Liver (tissue), 8 donors: ENCODE measurements at regions not wholly inside any gene's neighbourhood (a gene's known extent, or its start where the extent isn't known, plus 50 kb on each side); places are given as distances from the start of the nearest gene placed in this dataset.

Experiments
- DNase-seq: peaks from one replicate; pipeline ENCODE4 v3.0.0-alpha.2; 2017; ENCODE audit warnings: low spot score
- H3K27ac ChIP-seq, 2 donors: one replicate each; pipeline ENCODE4 v1.7.0; 2013; ENCODE audit warnings: inconsistent platforms in 2 of 2, low read length in 2 of 2, control low read depth in 1 of 2, low read depth in 1 of 2, mild to moderate bottlenecking in 1 of 2
- H3K27me3 ChIP-seq, 4 donors: one replicate each; pipeline versions ENCODE4 v1.6.1 to v1.7.0; 2013; ENCODE audit warnings: low read length in 3 of 4, inconsistent platforms in 1 of 4, mild to moderate bottlenecking in 1 of 4, moderate library complexity in 1 of 4; ENCODE audit not compliant: control insufficient read depth in 4 of 4, insufficient read depth in 4 of 4
- H3K36me3 ChIP-seq, 4 donors: one replicate each; pipeline versions ENCODE4 v1.6.1 to v1.7.0; 2013; ENCODE audit warnings: low read length in 3 of 4, mild to moderate bottlenecking in 3 of 4, low read depth in 1 of 4, moderate library complexity in 1 of 4; ENCODE audit not compliant: control insufficient read depth in 4 of 4, insufficient read depth in 3 of 4
- H3K4me1 ChIP-seq, 4 donors: one replicate each; pipeline versions ENCODE4 v1.6.1 to v1.7.0; 2013; ENCODE audit warnings: low read length in 3 of 4, mild to moderate bottlenecking in 3 of 4, moderate library complexity in 1 of 4; ENCODE audit not compliant: control insufficient read depth in 4 of 4, insufficient read depth in 4 of 4
- H3K4me3 ChIP-seq, 3 donors: one replicate each; pipeline versions ENCODE4 v1.6.1 to v1.7.0; 2013; ENCODE audit warnings: low read length in 3 of 3, control low read depth in 1 of 3, low read depth in 1 of 3, mild to moderate bottlenecking in 1 of 3
- H3K9ac ChIP-seq, 2 donors: one replicate each; pipeline ENCODE4 v1.7.0; 2013; ENCODE audit warnings: low read length in 2 of 2, mild to moderate bottlenecking in 2 of 2, moderate library complexity in 2 of 2, control low read depth in 1 of 2, low read depth in 1 of 2
- H3K9me3 ChIP-seq, 4 donors: one replicate each; pipeline versions ENCODE4 v1.6.1 to v1.7.0; 2013; ENCODE audit warnings: low read length in 3 of 4; ENCODE audit not compliant: control insufficient read depth in 4 of 4
- FOXA2 ChIP-seq: IDR thresholded peaks from 2 replicates; pipeline ENCODE4 v1.6.1; 2016; ENCODE audit warnings: antibody characterized with exemption
- GABPA ChIP-seq, 2 donors: IDR thresholded peaks in 1 of 2; conservative IDR thresholded peaks in 1 of 2; 2 replicates each; pipeline ENCODE4 v1.6.1; 2016; ENCODE audit warnings: antibody characterized with exemption in 2 of 2, mild to moderate bottlenecking in 1 of 2, moderate library complexity in 1 of 2
- HNF4A ChIP-seq, 2 donors: conservative IDR thresholded peaks; 2 replicates each; pipeline ENCODE4 v1.6.1; 2016; ENCODE audit warnings: antibody characterized with exemption in 2 of 2, mild to moderate bottlenecking in 2 of 2
- HNF4G ChIP-seq: IDR thresholded peaks from 2 replicates; pipeline ENCODE4 v1.6.1; 2016; ENCODE audit warnings: antibody characterized with exemption
- NR2F2 ChIP-seq: IDR thresholded peaks from 2 replicates; pipeline ENCODE4 v1.6.1; 2016; ENCODE audit warnings: antibody characterized with exemption
- RXRA ChIP-seq, 2 donors: IDR thresholded peaks; 2 replicates each; pipeline ENCODE4 v1.6.1; 2017 to 2018; ENCODE audit warnings: antibody characterized with exemption in 2 of 2, mild to moderate bottlenecking in 1 of 2
- WGBS: extraction: QIAGEN DNeasy Blood & Tissue Kit; methylation state at CpG from one replicate; pipeline ENCODE4 v1.1.7; 2013; 5-methylcytosine and 5-hydroxymethylcytosine counted together
- TF ChIP-seq, protein P1 (sequence below): IDR thresholded peaks from 2 replicates; pipeline ENCODE4 v1.6.1; 2016; ENCODE audit warnings: antibody characterized with exemption
- TF ChIP-seq, protein P2 (sequence below): IDR thresholded peaks from 2 replicates; pipeline ENCODE4 v1.6.1; 2016; ENCODE audit warnings: antibody characterized with exemption, mild to moderate bottlenecking
- TF ChIP-seq, protein P3 (sequence below): IDR thresholded peaks from 2 replicates; pipeline ENCODE4 v1.6.1; 2016; ENCODE audit warnings: antibody characterized with exemption
- TF ChIP-seq, protein P4 (sequence below): fragments of 150-350 bp; IDR thresholded peaks from 2 replicates; pipeline ENCODE4 v1.5.1; 2017; ENCODE audit warnings: improper control_type of control experiment, low read depth, low read length; ENCODE audit not compliant: missing input control
- donor health status: healthy.
- donor health status: healthy.
- donor health status: healthy.
- donor health status: healthy.
- donor health status: healthy.

DNA sequence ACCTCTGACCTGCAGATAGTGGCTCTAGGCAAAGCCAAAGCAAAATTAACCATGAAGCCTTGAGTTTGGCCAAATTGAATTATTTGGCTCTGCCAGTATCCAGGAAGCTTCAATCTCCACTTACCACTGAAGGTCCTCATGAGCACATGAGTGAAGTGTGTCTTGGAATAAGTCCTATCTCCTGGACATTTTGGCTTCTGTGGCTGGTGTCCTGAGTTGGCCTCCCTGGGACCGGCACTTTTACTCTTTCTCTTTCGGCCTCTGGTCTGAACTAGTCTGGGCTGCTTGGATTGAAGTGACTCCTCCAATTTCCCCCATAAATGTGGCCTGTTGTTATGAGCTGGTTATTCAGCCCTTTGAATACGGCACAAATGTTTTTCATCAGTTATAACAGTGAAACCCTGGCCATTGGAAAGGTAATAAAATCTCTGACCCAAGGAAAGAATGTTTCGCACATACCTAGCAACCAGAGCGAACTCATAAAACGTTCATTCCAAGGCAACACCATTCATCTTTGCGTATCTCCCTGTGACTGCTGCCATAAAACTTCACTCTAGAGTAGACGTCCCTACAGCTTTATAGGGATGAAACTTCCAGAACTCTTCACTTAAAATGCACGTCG is 216.4 kb downstream of the LPIN1 start:
- H3K9me3 ChIP-seq, result no peaks in the 10 kb centered on the region
- H3K36me3 ChIP-seq, result no peaks in the 10 kb centered on the region
- no peak overlapping the region for H3K27ac ChIP-seq
- no peak overlapping the region for H3K4me3 ChIP-seq
- 79% methylated on average over 10 of the region's 10 CpGs for WGBS
- no peaks in the 10 kb centered on the region for H3K4me1 ChIP-seq
- DNase-seq, result no peak
- H3K27me3 ChIP-seq, result no peaks in the 10 kb centered on the region
- H3K9ac ChIP-seq, result no peak overlapping the region
- TF ChIP-seq HNF4G (no peak), GABPA (IDR thresholded peaks at IDR 0.05 in 1 of 2, conservative IDR thresholded peaks at IDR 0.05 in 1 of 2) (no peak), RXRA (IDR thresholded peaks at IDR 0.05) (no peak), FOXA2 (no peak), NR2F2 (no peak), HNF4A (conservative IDR thresholded peaks at IDR 0.05) (no peak)
- TF ChIP-seq, protein P1, sequence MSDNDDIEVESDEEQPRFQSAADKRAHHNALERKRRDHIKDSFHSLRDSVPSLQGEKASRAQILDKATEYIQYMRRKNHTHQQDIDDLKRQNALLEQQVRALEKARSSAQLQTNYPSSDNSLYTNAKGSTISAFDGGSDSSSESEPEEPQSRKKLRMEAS, result no peak

DNA sequence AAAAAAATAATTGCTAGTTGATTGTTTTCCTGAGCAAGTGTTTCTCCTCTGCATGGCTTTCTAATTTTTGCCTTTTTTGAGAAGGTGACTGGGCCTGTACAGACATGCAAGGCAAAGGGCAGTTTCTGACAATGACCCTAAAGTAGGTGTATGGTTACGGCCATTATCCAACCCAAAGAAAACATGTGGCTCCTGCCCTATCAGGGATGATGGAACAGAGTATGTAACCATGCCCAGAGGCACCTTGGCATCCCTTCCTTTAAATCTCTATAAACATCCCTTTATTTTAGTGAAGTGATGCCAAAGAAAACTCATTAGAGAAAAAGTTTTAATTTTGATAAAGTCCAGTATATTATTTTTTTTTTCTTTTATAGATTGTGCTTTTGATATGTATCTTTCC is 217.5 kb downstream of the LPIN1 start:
- DNase-seq, result no peak
- 88% methylated on average over 1 of the region's 1 CpG for WGBS
- Histone ChIP-seq H3K36me3 (no peaks in the 10 kb centered on the region), H3K4me1 (no peaks in the 10 kb centered on the region), H3K9me3 (no peaks in the 10 kb centered on the region), H3K4me3 (no peak overlapping the region), H3K9ac (no peak overlapping the region), H3K27me3 (no peaks in the 10 kb centered on the region), H3K27ac (no peak overlapping the region)
- TF ChIP-seq, protein P2, sequence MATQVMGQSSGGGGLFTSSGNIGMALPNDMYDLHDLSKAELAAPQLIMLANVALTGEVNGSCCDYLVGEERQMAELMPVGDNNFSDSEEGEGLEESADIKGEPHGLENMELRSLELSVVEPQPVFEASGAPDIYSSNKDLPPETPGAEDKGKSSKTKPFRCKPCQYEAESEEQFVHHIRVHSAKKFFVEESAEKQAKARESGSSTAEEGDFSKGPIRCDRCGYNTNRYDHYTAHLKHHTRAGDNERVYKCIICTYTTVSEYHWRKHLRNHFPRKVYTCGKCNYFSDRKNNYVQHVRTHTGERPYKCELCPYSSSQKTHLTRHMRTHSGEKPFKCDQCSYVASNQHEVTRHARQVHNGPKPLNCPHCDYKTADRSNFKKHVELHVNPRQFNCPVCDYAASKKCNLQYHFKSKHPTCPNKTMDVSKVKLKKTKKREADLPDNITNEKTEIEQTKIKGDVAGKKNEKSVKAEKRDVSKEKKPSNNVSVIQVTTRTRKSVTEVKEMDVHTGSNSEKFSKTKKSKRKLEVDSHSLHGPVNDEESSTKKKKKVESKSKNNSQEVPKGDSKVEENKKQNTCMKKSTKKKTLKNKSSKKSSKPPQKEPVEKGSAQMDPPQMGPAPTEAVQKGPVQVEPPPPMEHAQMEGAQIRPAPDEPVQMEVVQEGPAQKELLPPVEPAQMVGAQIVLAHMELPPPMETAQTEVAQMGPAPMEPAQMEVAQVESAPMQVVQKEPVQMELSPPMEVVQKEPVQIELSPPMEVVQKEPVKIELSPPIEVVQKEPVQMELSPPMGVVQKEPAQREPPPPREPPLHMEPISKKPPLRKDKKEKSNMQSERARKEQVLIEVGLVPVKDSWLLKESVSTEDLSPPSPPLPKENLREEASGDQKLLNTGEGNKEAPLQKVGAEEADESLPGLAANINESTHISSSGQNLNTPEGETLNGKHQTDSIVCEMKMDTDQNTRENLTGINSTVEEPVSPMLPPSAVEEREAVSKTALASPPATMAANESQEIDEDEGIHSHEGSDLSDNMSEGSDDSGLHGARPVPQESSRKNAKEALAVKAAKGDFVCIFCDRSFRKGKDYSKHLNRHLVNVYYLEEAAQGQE, result no peak
- TF ChIP-seq HNF4G (no peak), NR2F2 (no peak)
- TF ChIP-seq, protein P3, sequence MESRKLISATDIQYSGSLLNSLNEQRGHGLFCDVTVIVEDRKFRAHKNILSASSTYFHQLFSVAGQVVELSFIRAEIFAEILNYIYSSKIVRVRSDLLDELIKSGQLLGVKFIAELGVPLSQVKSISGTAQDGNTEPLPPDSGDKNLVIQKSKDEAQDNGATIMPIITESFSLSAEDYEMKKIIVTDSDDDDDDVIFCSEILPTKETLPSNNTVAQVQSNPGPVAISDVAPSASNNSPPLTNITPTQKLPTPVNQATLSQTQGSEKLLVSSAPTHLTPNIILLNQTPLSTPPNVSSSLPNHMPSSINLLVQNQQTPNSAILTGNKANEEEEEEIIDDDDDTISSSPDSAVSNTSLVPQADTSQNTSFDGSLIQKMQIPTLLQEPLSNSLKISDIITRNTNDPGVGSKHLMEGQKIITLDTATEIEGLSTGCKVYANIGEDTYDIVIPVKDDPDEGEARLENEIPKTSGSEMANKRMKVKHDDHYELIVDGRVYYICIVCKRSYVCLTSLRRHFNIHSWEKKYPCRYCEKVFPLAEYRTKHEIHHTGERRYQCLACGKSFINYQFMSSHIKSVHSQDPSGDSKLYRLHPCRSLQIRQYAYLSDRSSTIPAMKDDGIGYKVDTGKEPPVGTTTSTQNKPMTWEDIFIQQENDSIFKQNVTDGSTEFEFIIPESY, result no peak
- TF ChIP-seq, protein P4, sequence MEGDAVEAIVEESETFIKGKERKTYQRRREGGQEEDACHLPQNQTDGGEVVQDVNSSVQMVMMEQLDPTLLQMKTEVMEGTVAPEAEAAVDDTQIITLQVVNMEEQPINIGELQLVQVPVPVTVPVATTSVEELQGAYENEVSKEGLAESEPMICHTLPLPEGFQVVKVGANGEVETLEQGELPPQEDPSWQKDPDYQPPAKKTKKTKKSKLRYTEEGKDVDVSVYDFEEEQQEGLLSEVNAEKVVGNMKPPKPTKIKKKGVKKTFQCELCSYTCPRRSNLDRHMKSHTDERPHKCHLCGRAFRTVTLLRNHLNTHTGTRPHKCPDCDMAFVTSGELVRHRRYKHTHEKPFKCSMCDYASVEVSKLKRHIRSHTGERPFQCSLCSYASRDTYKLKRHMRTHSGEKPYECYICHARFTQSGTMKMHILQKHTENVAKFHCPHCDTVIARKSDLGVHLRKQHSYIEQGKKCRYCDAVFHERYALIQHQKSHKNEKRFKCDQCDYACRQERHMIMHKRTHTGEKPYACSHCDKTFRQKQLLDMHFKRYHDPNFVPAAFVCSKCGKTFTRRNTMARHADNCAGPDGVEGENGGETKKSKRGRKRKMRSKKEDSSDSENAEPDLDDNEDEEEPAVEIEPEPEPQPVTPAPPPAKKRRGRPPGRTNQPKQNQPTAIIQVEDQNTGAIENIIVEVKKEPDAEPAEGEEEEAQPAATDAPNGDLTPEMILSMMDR, result no peak
